ENCODE measurements at regions not wholly inside any gene's neighbourhood (a gene's known extent, or its start where the extent isn't known, plus 50 kb on each side); places are given as distances from the start of the nearest gene placed in this dataset.
"Not testable (repeated sequence)": the region's sequence is repeated elsewhere in the genome, so short reads cannot be mapped to it uniquely, and the experiment has no call there.

- DNase-seq: no peak
Observed at GRCh38 chr2:180694445-180695421, 285.7 kb upstream of the UBE2E3 start.

GRCh38 chr2:180692322-180692721 lies 288.1 kb upstream of the UBE2E3 start:
- DNase-seq: no peak

GRCh38 chr2:180691855-180692223 lies 288.6 kb upstream of the UBE2E3 start:
- DNase-seq: not testable (repeated sequence)

- not testable (repeated sequence) for DNase-seq
Observed at GRCh38 chr2:180691186-180691854, 289.1 kb upstream of the UBE2E3 start.

GRCh38 chr2:180690611-180691010 lies 289.8 kb upstream of the UBE2E3 start:
- no peak for DNase-seq

- no peak for DNase-seq
Observed at GRCh38 chr2:180682871-180683270, 297.5 kb upstream of the UBE2E3 start.

- DNase-seq: no peak
Observed at GRCh38 chr2:180679693-180680092, 300.7 kb upstream of the UBE2E3 start.

GRCh38 chr2:180678625-180678972 lies 301.8 kb upstream of the UBE2E3 start:
- no peak for DNase-seq

- no peak for DNase-seq
Observed at GRCh38 chr2:180677930-180678624, 302.3 kb upstream of the UBE2E3 start.

- no peak for DNase-seq
Observed at GRCh38 chr2:180677200-180677599, 303.2 kb upstream of the UBE2E3 start.

GRCh38 chr2:180676520-180677025 lies 303.8 kb upstream of the UBE2E3 start:
- no peak for DNase-seq

GRCh38 chr2:180675170-180675569 lies 305.2 kb upstream of the UBE2E3 start:
- no peak for DNase-seq

GRCh38 chr2:180672377-180672776 lies 308.0 kb upstream of the UBE2E3 start:
- no peak for DNase-seq

GRCh38 chr2:180670302-180671003 lies 310.0 kb upstream of the UBE2E3 start:
- no peak for DNase-seq

GRCh38 chr2:180669016-180669415 lies 311.4 kb upstream of the UBE2E3 start:
- DNase-seq: no peak

- no peak for DNase-seq
Observed at GRCh38 chr2:180664507-180664906, 315.9 kb upstream of the UBE2E3 start.

- no peak for DNase-seq
Observed at GRCh38 chr2:180662941-180663471, 317.4 kb upstream of the UBE2E3 start.

GRCh38 chr2:180662521-180662920 lies 317.9 kb upstream of the UBE2E3 start:
- DNase-seq: no peak

- DNase-seq: no peak
Observed at GRCh38 chr2:180661686-180662030, 318.7 kb upstream of the UBE2E3 start.

- DNase-seq: no peak
Observed at GRCh38 chr2:180660881-180661685, 319.3 kb upstream of the UBE2E3 start.

GRCh38 chr2:180660207-180660606 lies 320.2 kb upstream of the UBE2E3 start:
- DNase-seq: no peak

- no peak for DNase-seq
Observed at GRCh38 chr2:180657054-180657453, 323.4 kb upstream of the UBE2E3 start.

All from NCI-H2029 treated with DMSO at 0.1 percent for 48 hours (cell line).